ENCODE measurements at regions not wholly inside any gene's neighbourhood (a gene's known extent, or its start where the extent isn't known, plus 50 kb on each side); places are given as distances from the start of the nearest gene placed in this dataset.

DNA sequence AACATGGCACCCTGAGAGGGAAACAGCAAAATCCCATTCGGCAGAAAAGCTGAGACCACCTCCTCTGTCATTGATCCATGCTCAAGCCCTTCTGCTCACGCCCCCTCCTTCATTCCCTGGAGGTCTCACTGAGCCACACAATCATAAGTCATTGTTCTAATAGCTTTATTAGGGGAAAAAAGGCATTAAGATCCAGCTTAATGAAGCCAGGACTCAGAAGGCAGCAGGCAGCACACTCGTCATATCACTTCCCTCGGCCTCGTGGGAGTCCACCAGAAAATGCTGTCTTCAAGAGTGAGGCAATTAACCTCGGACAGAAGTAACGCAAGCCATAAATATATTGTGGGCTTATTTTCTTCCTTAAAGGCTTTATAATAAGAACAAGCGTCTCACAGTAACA, 153.9 kb upstream of the PPP2R3A start:
- Mint-ChIP-seq H3K27ac (no peak overlapping the region), H3K4me3 (no peak overlapping the region), H3K9me3 (peaks cover 0 to 12% (median 2%) of the 10 kb centered on the region in 11 donors), H3K27me3 (peaks cover 0 to 32% (median 4%) of the 10 kb centered on the region in 5 donors), H3K36me3 (no peaks in the 10 kb centered on the region), H3K4me1 (no peaks in the 10 kb centered on the region)
- H3K4me3 ChIP-seq (ENCODE audit: low read length) = no peak overlapping the region
- ChIA-PET CTCF (no interaction called here), POLR2A (no interaction called here)
- H3K27ac ChIP-seq (ENCODE audit: low read depth, low read length) = no peak overlapping the region
- ATAC-seq (no peak), DNase-seq (no peak)
- no peaks in the 10 kb centered on the region for H3K36me3 ChIP-seq (ENCODE audit: control insufficient read depth in 2 of 3, insufficient read depth in 3 of 3, low read length in 3 of 3)
- no peaks in the 10 kb centered on the region for H3K9me3 ChIP-seq (ENCODE audit: control insufficient read depth in 2 of 3, low read length in 3 of 3)
- no peaks in the 10 kb centered on the region for H3K4me1 ChIP-seq (ENCODE audit: control insufficient read depth in 2 of 2, insufficient read depth in 2 of 2, low read length in 2 of 2)
- no peaks in the 10 kb centered on the region for H3K27me3 ChIP-seq (ENCODE audit: control insufficient read depth in 2 of 2, insufficient read depth in 2 of 2, low read length in 2 of 2)
- intact Hi-C loops (cut with micrococcal nuclease) = no loop called here

- Mint-ChIP-seq H3K9me3 (peaks cover 0 to 12% (median 2%) of the 10 kb centered on the region in 11 donors), H3K27ac (no peak overlapping the region), H3K27me3 (peaks cover 0 to 32% (median 4%) of the 10 kb centered on the region in 5 donors), H3K36me3 (no peaks in the 10 kb centered on the region), H3K4me1 (no peaks in the 10 kb centered on the region), H3K4me3 (no peak overlapping the region)
- Histone ChIP-seq H3K27me3 (ENCODE audit: control insufficient read depth in 2 of 2, insufficient read depth in 2 of 2, low read length in 2 of 2) (no peaks in the 10 kb centered on the region), H3K36me3 (ENCODE audit: control insufficient read depth in 2 of 3, insufficient read depth in 3 of 3, low read length in 3 of 3) (no peaks in the 10 kb centered on the region), H3K27ac (ENCODE audit: low read depth, low read length) (no peak overlapping the region), H3K4me1 (ENCODE audit: control insufficient read depth in 2 of 2, insufficient read depth in 2 of 2, low read length in 2 of 2) (no peaks in the 10 kb centered on the region), H3K4me3 (ENCODE audit: low read length) (no peak overlapping the region), H3K9me3 (ENCODE audit: control insufficient read depth in 2 of 3, low read length in 3 of 3) (no peaks in the 10 kb centered on the region)
- CTCF ChIA-PET = no interaction called here
- POLR2A ChIA-PET = no interaction called here
- ATAC-seq (no peak), DNase-seq (no peak)
- intact Hi-C loops (cut with micrococcal nuclease) = no loop called here
These were observed 153.5 kb upstream of the PPP2R3A start for GRCh38 chr3:135812057-135812456.

- intact Hi-C loops (cut with micrococcal nuclease) = no loop called here
- H3K9me3 ChIP-seq (ENCODE audit: control insufficient read depth in 2 of 3, low read length in 3 of 3) = no peaks in the 10 kb centered on the region
- H3K27ac ChIP-seq (ENCODE audit: low read depth, low read length) = no peak overlapping the region
- CTCF ChIA-PET = no interaction called here
- Mint-ChIP-seq H3K9me3 (peaks cover 0 to 7% (median 0%) of the 10 kb centered on the region in 11 donors), H3K27ac (no peak overlapping the region), H3K4me1 (no peaks in the 10 kb centered on the region), H3K27me3 (peaks cover 0 to 9% (median 3%) of the 10 kb centered on the region in 5 donors), H3K4me3 (no peak overlapping the region), H3K36me3 (no peaks in the 10 kb centered on the region)
- no peak overlapping the region for H3K4me3 ChIP-seq (ENCODE audit: low read length)
- no peaks in the 10 kb centered on the region for H3K4me1 ChIP-seq (ENCODE audit: control insufficient read depth in 2 of 2, insufficient read depth in 2 of 2, low read length in 2 of 2)
- DNase-seq = no peak
- H3K36me3 ChIP-seq (ENCODE audit: control insufficient read depth in 2 of 3, insufficient read depth in 3 of 3, low read length in 3 of 3) = no peaks in the 10 kb centered on the region
- no peak for ATAC-seq
- H3K27me3 ChIP-seq (ENCODE audit: control insufficient read depth in 2 of 2, insufficient read depth in 2 of 2, low read length in 2 of 2) = no peaks in the 10 kb centered on the region
- POLR2A ChIA-PET = no interaction called here
These were observed 131.1 kb upstream of the PPP2R3A start for GRCh38 chr3:135834465-135834864.

GRCh38 chr3:135837977-135838631, 127.4 kb upstream of the PPP2R3A start:
- Histone ChIP-seq H3K27me3 (ENCODE audit: control insufficient read depth in 2 of 2, insufficient read depth in 2 of 2, low read length in 2 of 2) (no peaks in the 10 kb centered on the region), H3K4me3 (ENCODE audit: low read length) (no peak overlapping the region), H3K4me1 (ENCODE audit: control insufficient read depth in 2 of 2, insufficient read depth in 2 of 2, low read length in 2 of 2) (no peaks in the 10 kb centered on the region), H3K9me3 (ENCODE audit: control insufficient read depth in 2 of 3, low read length in 3 of 3) (no peaks in the 10 kb centered on the region), H3K36me3 (ENCODE audit: control insufficient read depth in 2 of 3, insufficient read depth in 3 of 3, low read length in 3 of 3) (no peaks in the 10 kb centered on the region), H3K27ac (ENCODE audit: low read depth, low read length) (no peak overlapping the region)
- intact Hi-C loops (cut with micrococcal nuclease) = no loop called here
- Mint-ChIP-seq H3K9me3 (peaks cover 0 to 7% (median 0%) of the 10 kb centered on the region in 11 donors), H3K4me3 (no peak overlapping the region), H3K4me1 (no peaks in the 10 kb centered on the region), H3K36me3 (no peaks in the 10 kb centered on the region), H3K27me3 (peaks cover 0 to 15% (median 9%) of the 10 kb centered on the region in 5 donors), H3K27ac (no peak overlapping the region)
- POLR2A ChIA-PET = no interaction called here
- no peak for ATAC-seq
- DNase-seq = no peak
- CTCF ChIA-PET = no interaction called here

GRCh38 chr3:135840436-135840835, 125.1 kb upstream of the PPP2R3A start:
- Mint-ChIP-seq H3K4me3 (no peak overlapping the region), H3K27ac (no peak overlapping the region), H3K4me1 (no peaks in the 10 kb centered on the region), H3K9me3 (peaks cover 0 to 2% (median 0%) of the 10 kb centered on the region in 11 donors), H3K27me3 (peaks cover 0 to 13% (median 4%) of the 10 kb centered on the region in 5 donors), H3K36me3 (no peaks in the 10 kb centered on the region)
- Histone ChIP-seq H3K4me1 (ENCODE audit: control insufficient read depth in 2 of 2, insufficient read depth in 2 of 2, low read length in 2 of 2) (no peaks in the 10 kb centered on the region), H3K4me3 (ENCODE audit: low read length) (no peak overlapping the region), H3K27me3 (ENCODE audit: control insufficient read depth in 2 of 2, insufficient read depth in 2 of 2, low read length in 2 of 2) (no peaks in the 10 kb centered on the region), H3K9me3 (ENCODE audit: control insufficient read depth in 2 of 3, low read length in 3 of 3) (no peaks in the 10 kb centered on the region), H3K36me3 (ENCODE audit: control insufficient read depth in 2 of 3, insufficient read depth in 3 of 3, low read length in 3 of 3) (no peaks in the 10 kb centered on the region), H3K27ac (ENCODE audit: low read depth, low read length) (no peak overlapping the region)
- DNase-seq (no peak), ATAC-seq (no peak)
- intact Hi-C loops (cut with micrococcal nuclease) = no loop called here
- CTCF ChIA-PET = no interaction called here
- POLR2A ChIA-PET = no interaction called here

DNA sequence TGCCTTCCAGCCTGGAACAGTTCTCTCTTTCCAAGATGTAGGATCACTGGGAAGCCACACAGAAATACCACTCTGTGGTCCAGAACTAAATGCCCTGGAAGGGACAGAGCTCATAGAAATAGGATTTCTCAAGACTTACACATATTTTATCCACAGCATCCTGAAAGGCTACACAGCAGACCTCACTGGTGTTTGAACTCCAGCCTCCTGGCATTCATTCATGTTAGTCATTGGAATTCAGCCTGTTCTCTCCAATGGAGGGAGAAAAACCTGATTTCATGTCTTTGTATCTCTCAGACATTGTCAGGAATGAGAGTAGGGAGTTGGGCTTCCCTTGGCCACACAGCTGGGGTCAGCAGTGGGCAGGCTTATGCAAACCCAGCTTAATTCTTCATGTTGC, 121.1 kb upstream of the PPP2R3A start:
- ChIA-PET POLR2A (no interaction called here), CTCF (no interaction called here)
- Mint-ChIP-seq H3K27ac (no peak overlapping the region), H3K4me3 (no peak overlapping the region), H3K36me3 (no peaks in the 10 kb centered on the region), H3K27me3 (peaks cover 0 to 13% (median 4%) of the 10 kb centered on the region in 5 donors), H3K4me1 (no peaks in the 10 kb centered on the region), H3K9me3 (peaks cover 0 to 12% (median 3%) of the 10 kb centered on the region in 11 donors)
- Histone ChIP-seq H3K4me3 (ENCODE audit: low read length) (no peak overlapping the region), H3K27me3 (ENCODE audit: control insufficient read depth in 2 of 2, insufficient read depth in 2 of 2, low read length in 2 of 2) (no peaks in the 10 kb centered on the region), H3K27ac (ENCODE audit: low read depth, low read length) (no peak overlapping the region), H3K36me3 (ENCODE audit: control insufficient read depth in 2 of 3, insufficient read depth in 3 of 3, low read length in 3 of 3) (no peaks in the 10 kb centered on the region), H3K4me1 (ENCODE audit: control insufficient read depth in 2 of 2, insufficient read depth in 2 of 2, low read length in 2 of 2) (no peaks in the 10 kb centered on the region), H3K9me3 (ENCODE audit: control insufficient read depth in 2 of 3, low read length in 3 of 3) (no peaks in the 10 kb centered on the region)
- ATAC-seq (no peak), DNase-seq (no peak)
- intact Hi-C loops (cut with micrococcal nuclease) = no loop called here

DNA sequence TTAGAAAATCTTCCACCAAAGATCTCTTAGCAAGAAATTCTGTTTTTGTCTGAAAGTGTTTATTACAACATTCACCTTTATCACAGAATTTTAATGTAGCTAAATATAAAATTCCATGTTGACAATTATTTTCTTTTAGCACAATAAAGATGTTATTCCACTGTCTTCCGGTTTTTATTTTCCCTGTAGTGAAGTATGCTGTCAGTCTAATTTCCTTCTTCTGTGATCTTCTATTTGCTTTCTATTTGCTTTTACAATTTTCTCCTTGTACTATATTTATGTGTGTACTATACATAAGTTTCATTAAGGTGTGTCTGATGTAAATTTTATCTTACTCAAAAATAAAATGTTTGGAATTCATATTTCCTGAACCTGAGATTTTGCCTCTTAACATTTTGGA, 117.5 kb upstream of the PPP2R3A start:
- H3K27ac Mint-ChIP-seq = no peak overlapping the region
- peaks cover 0 to 13% (median 4%) of the 10 kb centered on the region in 5 donors for H3K27me3 Mint-ChIP-seq
- Histone ChIP-seq H3K4me1 (ENCODE audit: control insufficient read depth in 2 of 2, insufficient read depth in 2 of 2, low read length in 2 of 2) (no peaks in the 10 kb centered on the region), H3K4me3 (ENCODE audit: low read length) (no peak overlapping the region), H3K27ac (ENCODE audit: low read depth, low read length) (no peak overlapping the region), H3K36me3 (ENCODE audit: control insufficient read depth in 2 of 3, insufficient read depth in 3 of 3, low read length in 3 of 3) (no peaks in the 10 kb centered on the region), H3K9me3 (ENCODE audit: control insufficient read depth in 2 of 3, low read length in 3 of 3) (no peaks in the 10 kb centered on the region), H3K27me3 (ENCODE audit: control insufficient read depth in 2 of 2, insufficient read depth in 2 of 2, low read length in 2 of 2) (no peaks in the 10 kb centered on the region)
- POLR2A ChIA-PET = no interaction called here
- intact Hi-C loops (cut with micrococcal nuclease) = no loop called here
- no peak overlapping the region for H3K4me3 Mint-ChIP-seq
- ATAC-seq (no peak), DNase-seq (no peak)
- peaks cover 0 to 12% (median 3%) of the 10 kb centered on the region in 11 donors for H3K9me3 Mint-ChIP-seq
- no peaks in the 10 kb centered on the region for H3K36me3 Mint-ChIP-seq
- CTCF ChIA-PET = no interaction called here
- no peaks in the 10 kb centered on the region for H3K4me1 Mint-ChIP-seq

All from naive thymus-derived CD4-positive, alpha-beta T cell (primary cell).